HG03139 (cell line): ENCODE measurements at regions not wholly inside any gene's neighbourhood (a gene's known extent, or its start where the extent isn't known, plus 50 kb on each side); places are given as distances from the start of the nearest gene placed in this dataset.
"Not testable (repeated sequence)": the region's sequence is repeated elsewhere in the genome, so short reads cannot be mapped to it uniquely, and the experiment has no call there.

Source experiments
- ATAC-seq: cut with Tn5 transposase; IDR thresholded peaks from one replicate; pipeline ENCODE4 v1.9.1; 2021; ENCODE audit not compliant: unreplicated experiment

- ATAC-seq, result no peak
These were observed 1276.1 kb upstream of the FAM98A start for GRCh38 chr2:34875091-34875745.

DNA sequence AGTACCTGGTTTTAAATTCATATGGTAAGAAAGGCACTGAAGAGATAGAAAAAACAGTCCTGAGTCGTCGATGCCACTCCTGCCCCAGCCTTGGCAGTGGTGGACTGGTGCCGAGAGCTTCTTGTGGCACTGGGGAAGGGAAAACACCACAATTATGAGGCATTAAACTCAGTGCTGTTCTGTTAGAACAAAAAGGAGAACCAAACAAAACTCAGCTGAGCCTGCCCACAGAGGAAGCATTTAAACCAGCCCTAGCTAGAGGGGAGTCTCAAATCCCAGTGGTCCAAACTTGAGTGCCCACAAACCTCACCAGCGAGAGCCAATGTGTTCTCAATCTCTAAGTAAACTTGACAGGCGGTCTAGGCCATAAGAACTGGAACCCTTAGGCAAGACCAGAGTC lies 1254.5 kb upstream of the FAM98A start:
- ATAC-seq, result no peak

- ATAC-seq, result no peak
These were observed 1252.7 kb upstream of the FAM98A start for GRCh38 chr2:34851804-34852203.

- no peak for ATAC-seq
These were observed 1250.7 kb upstream of the FAM98A start for GRCh38 chr2:34849827-34850226.

GRCh38 chr2:34848691-34849090 lies 1249.6 kb upstream of the FAM98A start:
- ATAC-seq, result no peak

DNA sequence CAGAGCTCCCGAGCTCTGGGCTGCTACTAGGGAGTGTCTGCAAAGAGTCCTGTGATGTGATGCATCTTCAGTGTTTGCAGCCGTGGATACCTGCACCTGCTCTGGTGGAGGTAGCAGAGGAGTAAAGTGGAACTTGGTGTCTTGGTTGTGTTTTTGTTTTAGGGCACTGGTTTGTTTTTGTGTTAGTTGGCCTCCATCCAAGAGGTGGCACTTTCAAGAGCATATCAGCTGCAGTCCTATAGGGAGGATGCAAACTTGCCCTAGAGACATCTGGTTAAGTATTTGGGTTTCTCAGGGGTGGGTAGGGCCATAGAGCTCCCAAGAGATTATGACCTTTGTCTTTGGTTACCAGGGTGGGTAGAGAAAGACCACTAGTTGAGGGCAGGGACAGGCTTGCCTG lies 1249.0 kb upstream of the FAM98A start:
- no peak for ATAC-seq

DNA sequence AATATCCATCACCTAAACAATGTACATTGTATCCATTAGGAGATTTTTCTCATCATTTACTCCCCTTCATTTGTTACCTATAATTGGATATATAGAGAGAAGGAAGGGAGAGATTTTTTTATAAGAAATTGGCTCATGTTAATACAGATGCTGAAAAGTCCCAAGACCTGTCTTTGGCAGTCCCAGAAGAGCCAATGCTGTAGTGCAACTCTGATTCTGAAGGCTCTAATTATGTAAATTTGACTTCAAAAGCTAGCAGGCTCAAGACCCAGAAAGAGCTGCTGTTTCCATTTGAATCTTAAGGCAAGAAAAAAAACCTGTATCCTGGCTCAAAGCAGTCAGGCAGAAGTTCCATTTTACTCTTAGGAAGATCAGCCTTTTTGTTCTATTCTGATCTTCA lies 1245.5 kb upstream of the FAM98A start:
- ATAC-seq, result no peak

DNA sequence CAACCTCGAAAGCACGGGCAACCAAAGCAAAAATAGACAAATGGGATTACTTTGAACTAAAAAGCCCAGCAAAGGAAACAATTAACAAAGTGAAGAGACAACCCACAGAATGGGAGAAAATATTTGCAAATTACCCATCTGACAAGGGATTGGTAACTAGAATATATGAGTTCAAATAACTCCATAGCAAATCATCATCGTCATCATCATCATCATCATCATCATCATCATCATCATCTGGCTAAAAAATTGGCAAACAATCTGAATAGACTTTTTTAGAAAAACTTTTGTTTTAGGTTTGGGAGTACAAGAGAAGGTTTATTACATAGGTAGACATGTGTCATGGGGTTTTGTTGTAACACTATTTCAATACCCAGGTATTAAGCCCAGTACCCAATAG lies 1239.3 kb upstream of the FAM98A start:
- ATAC-seq, result no peak

- ATAC-seq, result no peak
These were observed 1237.3 kb upstream of the FAM98A start for GRCh38 chr2:34836361-34836760.

DNA sequence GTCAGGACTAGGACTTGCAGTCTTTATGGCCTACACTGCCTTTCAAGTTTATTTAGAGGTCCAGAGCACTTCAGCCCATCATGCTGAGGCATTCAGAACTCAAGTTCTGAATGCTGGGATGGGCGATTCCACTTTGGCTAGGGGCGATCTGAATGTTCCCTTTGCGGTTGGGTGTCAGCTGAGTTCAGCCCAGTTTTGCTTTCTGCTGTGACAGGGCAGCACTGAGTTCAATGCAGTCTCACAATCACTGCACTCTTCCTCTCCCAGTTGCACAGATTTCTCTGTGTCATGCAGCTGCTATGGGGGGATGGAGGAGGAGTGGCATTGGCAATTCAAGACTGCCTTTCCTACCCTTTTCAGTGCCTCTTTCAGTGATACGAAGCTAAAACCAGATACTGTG lies 1232.0 kb upstream of the FAM98A start:
- ATAC-seq, result no peak

- ATAC-seq, result no peak
These were observed 1229.4 kb upstream of the FAM98A start for GRCh38 chr2:34828481-34828880.

GRCh38 chr2:34827398-34827797 lies 1228.3 kb upstream of the FAM98A start:
- no peak for ATAC-seq

- no peak for ATAC-seq
These were observed 1226.6 kb upstream of the FAM98A start for GRCh38 chr2:34825686-34826085.

DNA sequence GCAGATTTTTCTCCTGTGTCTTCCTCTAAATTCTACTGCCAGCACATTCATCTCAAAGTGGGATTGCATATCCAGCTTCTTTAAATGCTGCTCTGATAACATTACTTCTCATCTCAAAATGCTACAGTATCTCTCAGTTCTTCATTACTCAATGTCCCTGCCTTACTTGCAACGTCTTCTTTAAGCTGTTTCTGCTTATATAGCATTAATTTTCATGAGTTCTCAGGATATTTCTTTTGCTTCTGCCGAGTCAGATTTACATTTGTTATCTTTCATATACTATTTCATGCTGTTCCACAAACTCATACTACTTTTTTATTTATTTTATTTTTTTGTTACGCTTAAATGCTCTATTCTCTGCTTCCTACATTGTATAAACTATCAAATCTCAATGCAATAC lies 1223.5 kb upstream of the FAM98A start:
- no peak for ATAC-seq

- ATAC-seq, result no peak
These were observed 1216.1 kb upstream of the FAM98A start for GRCh38 chr2:34815052-34815741.

GRCh38 chr2:34810456-34810855 lies 1211.4 kb upstream of the FAM98A start:
- ATAC-seq, result no peak

DNA sequence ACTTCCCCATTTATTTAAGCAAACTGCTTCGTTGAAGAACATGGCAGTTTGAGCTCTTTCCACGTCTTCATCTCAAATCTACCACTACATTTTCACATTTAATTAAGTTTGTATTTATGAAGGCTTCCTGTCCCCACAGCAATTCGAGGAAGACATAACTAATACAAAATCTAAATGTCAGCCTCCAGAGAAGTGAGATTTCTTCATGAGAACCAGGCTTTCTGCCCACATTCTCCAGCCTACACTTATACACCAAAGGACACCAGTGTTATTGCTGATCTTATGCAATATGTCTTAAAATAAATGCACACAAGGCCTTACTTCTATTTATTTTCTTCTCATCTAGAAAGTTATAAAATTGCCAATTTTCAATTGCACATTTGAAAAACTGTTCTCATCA lies 1209.3 kb upstream of the FAM98A start:
- no peak for ATAC-seq

- no peak for ATAC-seq
These were observed 1207.8 kb upstream of the FAM98A start for GRCh38 chr2:34806891-34807290.

GRCh38 chr2:34806396-34806795 lies 1207.3 kb upstream of the FAM98A start:
- no peak for ATAC-seq

GRCh38 chr2:34799556-34799955 lies 1200.5 kb upstream of the FAM98A start:
- ATAC-seq, result no peak

- not testable (repeated sequence) for ATAC-seq
These were observed 1196.5 kb upstream of the FAM98A start for GRCh38 chr2:34795586-34795985.

- no peak for ATAC-seq
These were observed 1190.1 kb upstream of the FAM98A start for GRCh38 chr2:34789169-34789568.

- ATAC-seq, result no peak
These were observed 1188.2 kb upstream of the FAM98A start for GRCh38 chr2:34787341-34787740.
